GM06990 (cell line): ENCODE measurements at regions not wholly inside any gene's neighbourhood (a gene's known extent, or its start where the extent isn't known, plus 50 kb on each side); places are given as distances from the start of the nearest gene placed in this dataset.

ENCODE experiments used
- DNase-seq: peaks from one replicate; pipeline ENCODE4 v3.0.0-alpha.2; 2011; ENCODE audit not compliant: insufficient read length; ENCODE audit errors: extremely low read depth
- H3K27me3 ChIP-seq: replicated peaks from 2 replicates; pipeline ENCODE4 v1.6.0; 2011; ENCODE audit warnings: low read length; ENCODE audit not compliant: control insufficient read depth, insufficient read depth
- H3K36me3 ChIP-seq: 2 replicates; pipeline ENCODE4 v1.5.1; 2011; ENCODE audit warnings: low read length; ENCODE audit not compliant: control insufficient read depth, insufficient read depth
- H3K4me3 ChIP-seq: replicated peaks from 2 replicates; pipeline ENCODE4 v1.5.1; 2011; ENCODE audit warnings: low read depth, mild to moderate bottlenecking, control low read depth, low read length
- TF ChIP-seq, protein P1 (sequence below): IDR thresholded peaks from 2 replicates; pipeline ENCODE4 v1.5.1; 2011; ENCODE audit warnings: low read length, control low read depth, mild to moderate bottlenecking, inconsistent platforms; ENCODE audit not compliant: insufficient read depth, poor library complexity, severe bottlenecking

DNA sequence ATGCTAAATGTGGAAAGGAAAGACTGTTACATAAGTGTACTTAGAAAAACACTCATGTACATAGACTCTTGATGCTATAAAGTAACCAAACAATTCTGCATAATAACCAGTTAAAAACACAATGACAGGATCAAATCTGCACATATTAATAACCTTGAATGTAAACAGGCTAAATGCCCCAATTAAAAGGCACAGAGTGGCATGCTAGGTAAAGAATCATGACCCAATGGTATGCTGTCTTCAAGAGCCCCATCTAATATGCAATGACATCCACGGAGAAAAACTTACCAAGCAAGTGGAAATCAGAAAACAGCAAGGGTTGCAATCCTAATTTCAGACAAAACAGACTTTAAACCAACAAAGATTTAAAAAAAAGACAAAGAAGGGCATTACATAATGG lies 644.8 kb upstream of the PKN2 start:
- Histone ChIP-seq H3K27me3 (no peaks in the 10 kb centered on the region), H3K36me3 (no peaks in the 10 kb centered on the region), H3K4me3 (no peak overlapping the region)
- DNase-seq: no peak
- TF ChIP-seq, protein P1, sequence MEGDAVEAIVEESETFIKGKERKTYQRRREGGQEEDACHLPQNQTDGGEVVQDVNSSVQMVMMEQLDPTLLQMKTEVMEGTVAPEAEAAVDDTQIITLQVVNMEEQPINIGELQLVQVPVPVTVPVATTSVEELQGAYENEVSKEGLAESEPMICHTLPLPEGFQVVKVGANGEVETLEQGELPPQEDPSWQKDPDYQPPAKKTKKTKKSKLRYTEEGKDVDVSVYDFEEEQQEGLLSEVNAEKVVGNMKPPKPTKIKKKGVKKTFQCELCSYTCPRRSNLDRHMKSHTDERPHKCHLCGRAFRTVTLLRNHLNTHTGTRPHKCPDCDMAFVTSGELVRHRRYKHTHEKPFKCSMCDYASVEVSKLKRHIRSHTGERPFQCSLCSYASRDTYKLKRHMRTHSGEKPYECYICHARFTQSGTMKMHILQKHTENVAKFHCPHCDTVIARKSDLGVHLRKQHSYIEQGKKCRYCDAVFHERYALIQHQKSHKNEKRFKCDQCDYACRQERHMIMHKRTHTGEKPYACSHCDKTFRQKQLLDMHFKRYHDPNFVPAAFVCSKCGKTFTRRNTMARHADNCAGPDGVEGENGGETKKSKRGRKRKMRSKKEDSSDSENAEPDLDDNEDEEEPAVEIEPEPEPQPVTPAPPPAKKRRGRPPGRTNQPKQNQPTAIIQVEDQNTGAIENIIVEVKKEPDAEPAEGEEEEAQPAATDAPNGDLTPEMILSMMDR: no peak

DNA sequence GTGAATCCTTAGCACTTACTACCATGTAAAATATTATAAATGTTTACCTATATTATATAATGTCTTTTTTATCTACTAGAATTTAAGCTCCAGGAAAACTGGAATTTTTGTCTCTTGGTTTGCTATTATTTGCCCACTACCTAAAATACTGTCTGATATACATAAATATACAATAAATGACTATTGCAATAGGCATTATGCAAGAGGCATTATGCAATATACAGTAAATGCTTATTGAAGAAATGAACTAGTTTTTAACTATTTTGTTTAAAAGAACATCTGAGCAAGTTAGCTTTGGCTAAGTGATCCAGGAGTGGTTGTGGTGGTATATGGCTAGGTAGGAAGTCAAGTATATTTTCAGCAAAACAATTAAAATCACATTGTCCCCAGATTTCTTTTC lies 640.2 kb upstream of the PKN2 start:
- no peak for DNase-seq
- Histone ChIP-seq H3K27me3 (no peaks in the 10 kb centered on the region), H3K36me3 (no peaks in the 10 kb centered on the region), H3K4me3 (no peak overlapping the region)
- TF ChIP-seq, protein P1: no peak

DNA sequence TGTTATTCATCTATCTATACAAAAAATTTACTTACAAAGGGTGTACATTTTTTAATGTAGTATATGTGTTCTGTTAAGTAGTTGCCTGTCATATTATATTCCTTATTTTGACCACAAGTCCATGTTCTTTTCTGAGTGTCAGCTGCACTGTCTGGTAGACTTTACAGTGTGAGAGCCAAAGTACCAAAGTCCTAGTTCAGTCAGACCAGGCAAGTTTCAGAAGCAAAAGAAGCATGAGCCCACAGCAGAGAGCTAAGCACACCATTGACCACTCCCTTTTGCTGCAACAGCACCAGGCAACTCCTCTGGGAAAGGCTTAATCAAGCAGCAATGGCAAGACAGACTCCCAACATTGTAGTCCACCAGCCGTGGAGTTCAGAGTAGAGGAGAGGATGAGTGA lies 631.9 kb upstream of the PKN2 start:
- H3K27me3 ChIP-seq: no peaks in the 10 kb centered on the region
- DNase-seq: no peak
- no peaks in the 10 kb centered on the region for H3K36me3 ChIP-seq
- TF ChIP-seq, protein P1: no peak
- no peak overlapping the region for H3K4me3 ChIP-seq

DNA sequence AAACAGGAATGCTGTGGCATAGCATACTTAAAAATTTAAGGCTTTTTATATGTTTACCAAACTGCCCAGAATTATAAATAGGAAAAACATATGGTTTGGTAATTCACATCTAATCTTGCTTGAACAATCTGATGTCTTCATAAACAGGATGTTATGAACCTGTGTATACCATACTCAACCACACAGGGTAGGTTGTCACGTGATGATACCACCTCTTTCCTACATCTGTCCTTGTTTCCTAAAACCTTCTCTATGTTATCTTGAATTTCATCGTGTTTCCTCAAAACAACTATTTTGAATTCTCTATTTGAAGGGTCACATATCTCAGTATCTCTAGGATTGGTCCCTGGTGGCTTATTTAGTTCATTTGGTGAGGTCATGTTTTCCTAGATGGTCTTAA lies 631.0 kb upstream of the PKN2 start:
- TF ChIP-seq, protein P1: no peak
- DNase-seq: no peak
- H3K27me3 ChIP-seq: no peaks in the 10 kb centered on the region
- no peak overlapping the region for H3K4me3 ChIP-seq
- no peaks in the 10 kb centered on the region for H3K36me3 ChIP-seq

DNA sequence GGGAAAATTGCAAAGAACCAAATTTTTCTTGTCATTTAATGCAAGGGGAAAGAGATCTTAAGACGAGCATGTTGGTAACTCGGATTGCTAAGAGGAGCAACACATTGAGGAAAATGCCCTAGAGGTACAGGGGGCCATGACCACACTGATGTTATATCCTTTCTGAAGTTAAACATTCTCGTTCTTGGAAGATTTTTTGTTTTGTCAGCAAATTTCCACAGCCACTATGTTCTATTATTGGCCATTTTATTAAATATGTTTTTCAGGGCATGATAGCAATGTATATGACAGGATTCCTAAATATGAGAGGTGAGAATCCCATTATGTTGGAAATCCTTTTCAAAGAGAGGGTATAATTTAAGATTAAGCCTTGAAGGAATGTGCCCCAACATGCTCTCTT lies 627.2 kb upstream of the PKN2 start:
- TF ChIP-seq, protein P1: no peak
- no peak for DNase-seq
- H3K27me3 ChIP-seq: no peaks in the 10 kb centered on the region

DNA sequence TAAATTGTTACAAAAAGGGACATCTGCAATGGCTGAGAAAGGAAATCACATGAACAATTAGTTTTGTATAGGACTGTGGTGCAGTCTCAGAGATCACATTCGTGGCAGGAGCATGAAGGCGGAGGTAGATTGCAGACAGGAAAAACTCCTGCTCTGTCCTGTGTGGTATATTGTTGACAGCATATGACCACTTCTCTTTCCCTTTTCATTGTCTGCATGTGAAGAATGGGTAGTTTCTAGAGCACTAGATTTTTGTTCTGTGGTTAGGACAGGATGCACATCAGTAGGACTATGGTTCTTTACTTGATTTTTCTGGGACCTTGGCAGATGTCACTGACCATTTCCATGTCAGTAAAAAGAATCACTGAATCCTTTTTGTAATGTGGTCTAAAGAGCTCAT lies 625.9 kb upstream of the PKN2 start:
- no peak for DNase-seq
- TF ChIP-seq, protein P1: no peak
- Histone ChIP-seq H3K4me3 (no peak overlapping the region), H3K27me3 (no peaks in the 10 kb centered on the region), H3K36me3 (no peaks in the 10 kb centered on the region)

More for the DNA sequence above, 627.2 kb upstream of the PKN2 start:
- H3K36me3 ChIP-seq: no peaks in the 10 kb centered on the region
- no peak overlapping the region for H3K4me3 ChIP-seq
